MM.1S (cell line): ENCODE measurements at regions not wholly inside any gene's neighbourhood (a gene's known extent, or its start where the extent isn't known, plus 50 kb on each side); places are given as distances from the start of the nearest gene placed in this dataset.

Source experiments
- DNase-seq: peaks from one replicate; pipeline ENCODE4 v3.0.0-alpha.2; 2015
- H2AFZ ChIP-seq: fragments of 300-600 bp; sonication (generic); 2 replicates; pipeline ENCODE4 v1.6.0; 2016; ENCODE audit warnings: antibody characterized with exemption, low read length
- H3F3A ChIP-seq: fragments of 300-600 bp; sonication (generic); 2 replicates; pipeline ENCODE4 v1.6.1; 2016; ENCODE audit warnings: mild to moderate bottlenecking, antibody characterized with exemption, low read length, moderate library complexity, mixed read lengths; ENCODE audit not compliant: insufficient read depth
- H3K27ac ChIP-seq: fragments of 300-600 bp; sonication (generic); 2 replicates; pipeline ENCODE4 v1.5.1; 2016; ENCODE audit warnings: mild to moderate bottlenecking, low read length
- H3K27me3 ChIP-seq: fragments of 300-600 bp; sonication (generic); replicated peaks from 2 replicates; pipeline ENCODE4 v1.6.0; 2016; ENCODE audit warnings: low read length; ENCODE audit not compliant: insufficient read depth
- H3K36me3 ChIP-seq: fragments of 300-600 bp; sonication (generic); replicated peaks from 2 replicates; pipeline ENCODE4 v1.6.1; 2016; ENCODE audit warnings: mild to moderate bottlenecking, low read length, mixed read lengths; ENCODE audit not compliant: insufficient read depth
- H3K4me1 ChIP-seq: fragments of 300-600 bp; sonication (generic); 2 replicates; pipeline ENCODE4 v1.6.1; 2016; ENCODE audit warnings: low read length, mixed read lengths
- H3K4me2 ChIP-seq: fragments of 300-600 bp; sonication (generic); 2 replicates; pipeline ENCODE4 v1.6.0; 2016; ENCODE audit warnings: low read depth, low read length
- H3K4me3 ChIP-seq: fragments of 300-600 bp; sonication (generic); 2 replicates; pipeline ENCODE4 v1.5.1; 2016; ENCODE audit warnings: low read length, mixed read lengths
- H3K79me2 ChIP-seq: fragments of 300-600 bp; sonication (generic); 2 replicates; pipeline ENCODE4 v1.6.1; 2016; ENCODE audit warnings: mixed run types, low read length, mixed read lengths
- H3K9ac ChIP-seq: fragments of 300-600 bp; sonication (generic); 2 replicates; pipeline ENCODE4 v1.6.1; 2016; ENCODE audit warnings: low read length, mixed read lengths
- H3K9me2 ChIP-seq: fragments of 300-600 bp; sonication (generic); replicated peaks from 2 replicates; pipeline ENCODE4 v1.6.1; 2016; ENCODE audit warnings: mild to moderate bottlenecking, low read length, mixed read lengths; ENCODE audit not compliant: insufficient read depth
- H3K9me3 ChIP-seq: fragments of 300-600 bp; sonication (generic); replicated peaks from 2 replicates; pipeline ENCODE4 v1.6.1; 2016; ENCODE audit warnings: mild to moderate bottlenecking, low read length, mixed read lengths; ENCODE audit not compliant: insufficient read depth
- H4K20me1 ChIP-seq: fragments of 300-600 bp; sonication (generic); 2 replicates; pipeline ENCODE4 v1.6.1; 2016; ENCODE audit warnings: mild to moderate bottlenecking, low read length, moderate library complexity, mixed read lengths; ENCODE audit not compliant: insufficient read depth
- CTCF ChIP-seq: fragments of 300-600 bp; sonication (generic); IDR thresholded peaks from 2 replicates; pipeline ENCODE4 v1.5.1; 2016; ENCODE audit warnings: antibody characterized with exemption, low read length, mixed read lengths
- EZH2 ChIP-seq: fragments of 300-600 bp; sonication (generic); optimal IDR thresholded peaks from 2 replicates; pipeline ENCODE3; 2017; ENCODE audit warnings: low read depth, mild to moderate bottlenecking, antibody characterized with exemption, low read length, mixed read lengths
- EZH2phosphoT487 ChIP-seq: fragments of 300-600 bp; sonication (generic); IDR thresholded peaks from 2 replicates; pipeline ENCODE4 v1.6.1; 2018; ENCODE audit warnings: antibody characterized with exemption, low read length

DNA sequence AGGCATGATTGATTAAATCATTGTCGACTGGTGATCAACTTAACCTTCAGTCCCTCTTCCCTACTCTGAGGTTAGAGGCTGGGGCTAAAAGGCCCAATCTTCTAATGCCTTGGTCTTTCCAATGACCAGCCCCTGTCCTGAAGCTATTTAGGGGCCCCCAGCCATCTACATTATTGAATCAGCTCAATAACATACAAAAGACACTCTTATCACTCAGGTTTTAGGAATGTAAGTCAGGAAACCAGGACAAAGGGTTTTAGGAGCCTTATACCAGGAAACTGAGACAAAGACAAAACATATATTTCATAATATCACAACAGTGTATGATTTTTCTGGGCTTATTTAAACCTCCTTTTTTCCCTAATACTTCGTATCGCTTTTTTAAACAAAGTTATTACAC is 198.6 kb downstream of the RNF152 start:
- DNase-seq: no peak
- no peaks in the 10 kb centered on the region for H3K4me1 ChIP-seq
- H4K20me1 ChIP-seq: no peaks in the 10 kb centered on the region
- H3F3A ChIP-seq: no peaks in the 10 kb centered on the region
- no peak overlapping the region for H2AFZ ChIP-seq
- H3K9me2 ChIP-seq: no peaks in the 10 kb centered on the region
- TF ChIP-seq EZH2: no peak
- TF ChIP-seq EZH2phosphoT487: no peak
- no peak for TF ChIP-seq CTCF
- H3K79me2 ChIP-seq: no peaks in the 10 kb centered on the region
- no peak overlapping the region for H3K4me3 ChIP-seq
- H3K36me3 ChIP-seq: no peaks in the 10 kb centered on the region
- no peaks in the 10 kb centered on the region for H3K9me3 ChIP-seq
- no peaks in the 10 kb centered on the region for H3K27me3 ChIP-seq
- no peak overlapping the region for H3K9ac ChIP-seq
- H3K27ac ChIP-seq: no peak overlapping the region
- no peak overlapping the region for H3K4me2 ChIP-seq

- no peak for DNase-seq
- H3K9me3 ChIP-seq: no peaks in the 10 kb centered on the region
- no peaks in the 10 kb centered on the region for H3K79me2 ChIP-seq
- H3K9ac ChIP-seq: no peak overlapping the region
- no peaks in the 10 kb centered on the region for H3K36me3 ChIP-seq
- H3K9me2 ChIP-seq: no peaks in the 10 kb centered on the region
- no peaks in the 10 kb centered on the region for H3K27me3 ChIP-seq
- no peaks in the 10 kb centered on the region for H4K20me1 ChIP-seq
- no peak overlapping the region for H3K27ac ChIP-seq
- TF ChIP-seq EZH2 (no peak), CTCF (no peak), EZH2phosphoT487 (no peak)
- no peak overlapping the region for H2AFZ ChIP-seq
- H3K4me1 ChIP-seq: no peaks in the 10 kb centered on the region
- H3K4me2 ChIP-seq: no peak overlapping the region
- H3K4me3 ChIP-seq: no peak overlapping the region
- no peaks in the 10 kb centered on the region for H3F3A ChIP-seq
These were observed 202.2 kb downstream of the RNF152 start for GRCh38 chr18:61690418-61691138.

- DNase-seq: no peak
- H3K27me3 ChIP-seq: no peaks in the 10 kb centered on the region
- no peaks in the 10 kb centered on the region for H3K4me1 ChIP-seq
- H3K27ac ChIP-seq: no peak overlapping the region
- no peaks in the 10 kb centered on the region for H3K9me2 ChIP-seq
- H3K4me3 ChIP-seq: no peak overlapping the region
- no peaks in the 10 kb centered on the region for H3K9me3 ChIP-seq
- no peaks in the 10 kb centered on the region for H3F3A ChIP-seq
- no peaks in the 10 kb centered on the region for H3K36me3 ChIP-seq
- H4K20me1 ChIP-seq: no peaks in the 10 kb centered on the region
- H3K79me2 ChIP-seq: no peaks in the 10 kb centered on the region
- no peak overlapping the region for H2AFZ ChIP-seq
- H3K9ac ChIP-seq: no peak overlapping the region
- H3K4me2 ChIP-seq: no peak overlapping the region
- no peak for TF ChIP-seq EZH2
These were observed 205.5 kb downstream of the RNF152 start for GRCh38 chr18:61687317-61687716.

DNA sequence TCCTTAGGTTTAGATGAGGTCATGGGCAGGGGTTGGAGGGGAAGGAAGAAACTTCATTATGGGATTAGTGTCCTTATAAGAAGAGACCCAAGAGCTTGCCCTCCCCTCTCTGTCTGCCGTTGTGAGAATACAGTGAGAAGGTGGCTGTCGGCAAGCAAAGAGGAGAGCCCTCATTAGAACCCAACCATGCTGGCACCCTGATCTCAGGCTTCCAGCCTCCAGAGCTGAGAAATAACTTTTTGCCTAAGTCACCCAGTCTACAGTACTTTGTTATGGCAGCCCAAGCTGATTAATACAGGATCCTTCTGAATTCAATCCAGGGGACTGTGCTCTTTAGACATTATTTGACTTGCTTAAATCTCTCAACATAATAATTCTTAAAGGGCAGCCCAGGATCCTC is 209.0 kb downstream of the RNF152 start:
- TF ChIP-seq EZH2phosphoT487 (no peak), CTCF (no peak), EZH2 (no peak)
- H3K9me2 ChIP-seq: no peaks in the 10 kb centered on the region

More for the DNA sequence above, 209.0 kb downstream of the RNF152 start:
- no peak overlapping the region for H2AFZ ChIP-seq
- no peaks in the 10 kb centered on the region for H3K79me2 ChIP-seq
- no peak overlapping the region for H3K4me2 ChIP-seq
- H3F3A ChIP-seq: no peaks in the 10 kb centered on the region
- no peaks in the 10 kb centered on the region for H3K9me3 ChIP-seq
- no peak for DNase-seq
- H3K27me3 ChIP-seq: no peaks in the 10 kb centered on the region
- no peaks in the 10 kb centered on the region for H3K4me1 ChIP-seq
- H3K36me3 ChIP-seq: no peaks in the 10 kb centered on the region
- no peak overlapping the region for H3K9ac ChIP-seq
- H3K4me3 ChIP-seq: no peak overlapping the region
- no peak overlapping the region for H3K27ac ChIP-seq
- H4K20me1 ChIP-seq: no peaks in the 10 kb centered on the region
